Spleen (tissue), 7 donors: ENCODE measurements at regions not wholly inside any gene's neighbourhood (a gene's known extent, or its start where the extent isn't known, plus 50 kb on each side); places are given as distances from the start of the nearest gene placed in this dataset.

Source experiments
- CTCF ChIP-seq, 11 experiments: fragments of 200-600 bp in 7 of 11; fragments of 450-650 bp in 4 of 11; sonication (generic) in 4 of 11; IDR thresholded peaks in 8 of 11; conservative IDR thresholded peaks in 3 of 11; 1 replicate in 7 of 11; 2 replicates in 4 of 11; pipeline versions ENCODE4 v1.4.0 to v1.8.0; 2016 to 2021; ENCODE audit warnings: antibody characterized with exemption in 11 of 11, inconsistent platforms in 4 of 11, mild to moderate bottlenecking in 1 of 11
- POLR2AphosphoS5 ChIP-seq, 3 donors: sonication (generic); formaldehyde crosslinking; IDR thresholded peaks; one replicate each; pipeline ENCODE4 v1.5.1; 2017; ENCODE audit warnings: antibody characterized with exemption in 3 of 3
- donor health status: DM: no; HTN: no; CAD: no; lungs with moderate emphysema.
- donor health status: DM: no; HTN: no; CAD: no.
- donor health status: DM: no; HTN: no; CAD: no.

GRCh38 chr9:78578072-78578471 lies 281.1 kb downstream of the PSAT1 start:
- TF ChIP-seq CTCF (IDR thresholded peaks at IDR 0.05 in 8 of 11, conservative IDR thresholded peaks at IDR 0.05 in 3 of 11) (no peak), POLR2AphosphoS5 (IDR thresholded peaks at IDR 0.05) (no peak)
